WTC11 (cell line): ENCODE measurements at regions not wholly inside any gene's neighbourhood (a gene's known extent, or its start where the extent isn't known, plus 50 kb on each side); places are given as distances from the start of the nearest gene placed in this dataset.
A peak's percentile ranks its signal among the peaks of the same experiment; 100 is the strongest.

Experiments used
- ATAC-seq: fragments of 200-7000 bp; cut with Tn5 transposase; 2 replicates; pipeline ENCODE4 v1.10.0; 2021; ENCODE audit warnings: mild to moderate bottlenecking, moderate library complexity
- CTCF ChIA-PET: fragments of 300-600 bp; sonication (Branson Sonifier 250); formaldehyde crosslinking; loops from one replicate; lab custom pipeline; 2021; ENCODE audit warnings: antibody characterized with exemption; lab: Charles Lee
- POLR2A ChIA-PET: fragments of 350-600 bp; sonication (Branson Sonifier 250); formaldehyde crosslinking; loops from one replicate; lab custom pipeline; 2021; ENCODE audit warnings: antibody characterized with exemption; lab: Charles Lee
- DNase-seq: peaks from one replicate; pipeline ENCODE4 v3.0.0; 2021; ENCODE audit warnings: low spot score
- H3K27ac Mint-ChIP-seq: 2 replicates; pipeline ENCODE4 v1.8.0; 2021; ENCODE audit warnings: mixed read lengths
- H3K27me3 Mint-ChIP-seq: 2 replicates; pipeline ENCODE4 v1.8.0; 2021; ENCODE audit warnings: low read depth, mild to moderate bottlenecking, moderate library complexity, mixed read lengths
- H3K36me3 Mint-ChIP-seq: 2 replicates; pipeline ENCODE4 v1.8.0; 2021; ENCODE audit warnings: mixed read lengths
- H3K4me1 Mint-ChIP-seq: 2 replicates; pipeline ENCODE4 v1.8.0; 2022; ENCODE audit warnings: mixed read lengths
- H3K4me3 Mint-ChIP-seq: 2 replicates; pipeline ENCODE4 v1.8.0; 2021; ENCODE audit warnings: mild to moderate bottlenecking, moderate library complexity, mixed read lengths
- H3K9me3 Mint-ChIP-seq: 2 replicates; pipeline ENCODE4 v1.8.0; 2021; ENCODE audit warnings: mixed read lengths
- CDX4 ChIP-seq: fragments of 250-450 bp; sonication (Bioruptor Pico); IDR thresholded peaks from 2 replicates; pipeline ENCODE4 v1.9.0; 2021; ENCODE audit warnings: moderate library complexity, mild to moderate bottlenecking, inconsistent platforms, borderline replicate concordance
- CTCF ChIP-seq: fragments of 200-600 bp; IDR thresholded peaks from 2 replicates; pipeline ENCODE4 v1.8.0; 2022; ENCODE audit warnings: antibody characterized with exemption
- GABPB1 ChIP-seq: sonication (generic); formaldehyde crosslinking; IDR thresholded peaks from 2 replicates; pipeline ENCODE4 v1.8.1; 2023; ENCODE audit warnings: mild to moderate bottlenecking, missing genetic modification reagents
- JUN ChIP-seq: sonication (generic); formaldehyde crosslinking; IDR thresholded peaks from 2 replicates; pipeline ENCODE4 v1.8.0; 2023; ENCODE audit warnings: mild to moderate bottlenecking, missing genetic modification reagents
- MAX ChIP-seq: sonication (generic); formaldehyde crosslinking; IDR thresholded peaks from 2 replicates; pipeline ENCODE4 v1.8.0; 2022; ENCODE audit warnings: mild to moderate bottlenecking, missing genetic modification reagents
- NR3C1 ChIP-seq: sonication (generic); formaldehyde crosslinking; conservative IDR thresholded peaks from 2 replicates; pipeline ENCODE4 v1.8.1; 2023; ENCODE audit warnings: low read depth, mild to moderate bottlenecking, missing genetic modification reagents
- RELA ChIP-seq: sonication (generic); formaldehyde crosslinking; IDR thresholded peaks from 2 replicates; pipeline ENCODE4 v1.8.1; 2022; ENCODE audit warnings: missing genetic modification reagents, mild to moderate bottlenecking, borderline replicate concordance
- SP1 ChIP-seq: sonication (generic); formaldehyde crosslinking; conservative IDR thresholded peaks from 2 replicates; pipeline ENCODE4 v1.8.1; 2022; ENCODE audit warnings: missing genetic modification reagents
- TEAD4 ChIP-seq: sonication (generic); formaldehyde crosslinking; IDR thresholded peaks from 2 replicates; pipeline ENCODE4 v1.8.0; 2022; ENCODE audit warnings: mild to moderate bottlenecking, missing genetic modification reagents
- TF ChIP-seq, protein P1 (sequence below): sonication (generic); formaldehyde crosslinking; IDR thresholded peaks from 2 replicates; pipeline ENCODE4 v1.8.0; 2023; ENCODE audit warnings: missing genetic modification reagents
- TF ChIP-seq, protein P2 (sequence below): sonication (generic); formaldehyde crosslinking; IDR thresholded peaks from 2 replicates; pipeline ENCODE4 v1.8.1; 2023; ENCODE audit warnings: mild to moderate bottlenecking, missing genetic modification reagents

GRCh38 chrX:30973784-30974427, 84.9 kb upstream of the TAB3 start (continued):
- TF ChIP-seq, protein P1, sequence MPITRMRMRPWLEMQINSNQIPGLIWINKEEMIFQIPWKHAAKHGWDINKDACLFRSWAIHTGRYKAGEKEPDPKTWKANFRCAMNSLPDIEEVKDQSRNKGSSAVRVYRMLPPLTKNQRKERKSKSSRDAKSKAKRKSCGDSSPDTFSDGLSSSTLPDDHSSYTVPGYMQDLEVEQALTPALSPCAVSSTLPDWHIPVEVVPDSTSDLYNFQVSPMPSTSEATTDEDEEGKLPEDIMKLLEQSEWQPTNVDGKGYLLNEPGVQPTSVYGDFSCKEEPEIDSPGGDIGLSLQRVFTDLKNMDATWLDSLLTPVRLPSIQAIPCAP (CRISPR knock-in tag) = no peak
- TF ChIP-seq NR3C1 (CRISPR knock-in tag) (no peak), RELA (CRISPR knock-in tag) (no peak), JUN (CRISPR knock-in tag) (no peak)

DNA sequence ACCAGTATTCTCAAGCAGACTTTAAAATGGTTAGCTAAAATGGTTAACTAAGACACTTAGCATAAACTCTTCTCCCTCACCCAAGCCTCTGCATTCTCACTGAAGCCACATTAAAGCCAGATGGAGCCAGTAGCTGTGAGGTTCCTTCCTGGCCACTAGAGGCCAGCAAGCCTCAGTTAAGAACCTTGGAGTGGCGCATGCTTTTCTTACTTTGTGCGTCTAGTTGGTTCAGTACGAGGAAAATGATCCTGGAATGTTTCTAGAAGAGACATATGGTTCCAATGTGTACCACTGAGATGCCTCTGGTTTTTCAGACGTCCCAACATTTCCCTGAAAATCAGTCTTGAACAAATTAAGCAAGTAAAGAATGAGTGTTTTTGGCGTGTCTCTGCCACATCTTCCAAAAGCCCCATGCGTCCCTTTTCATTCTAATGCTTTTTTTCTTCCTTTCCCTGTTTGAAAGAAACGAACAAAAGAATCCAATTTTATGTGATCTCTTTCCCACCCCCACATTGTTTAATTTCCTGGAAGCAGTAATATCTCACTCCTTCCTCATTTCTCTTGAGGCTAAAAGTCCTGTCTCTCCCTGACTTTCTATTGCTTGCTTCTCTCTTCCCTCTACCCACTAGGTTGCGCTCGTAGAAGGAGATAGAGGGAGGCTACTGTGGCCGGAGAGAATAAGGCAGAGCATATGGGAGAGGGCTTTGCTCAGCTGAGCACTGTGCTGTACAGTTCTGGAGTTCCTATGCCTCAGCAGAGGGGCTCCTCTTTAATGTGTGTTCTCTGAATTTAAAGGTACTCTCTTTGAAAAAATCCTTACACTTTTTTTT, 82.9 kb upstream of the TAB3 start:
- Mint-ChIP-seq H3K27ac (no peak overlapping the region), H3K9me3 (no peaks in the 10 kb centered on the region), H3K36me3 (no peaks in the 10 kb centered on the region), H3K4me1 (peaks cover 14% of the 10 kb centered on the region), H3K27me3 (peaks cover 10% of the 10 kb centered on the region; the same call in 1 of the 2 replicates), H3K4me3 (peak overlapping the region; percentile 62)
- POLR2A ChIA-PET = no interaction called here
- ATAC-seq (peak; percentile 91), DNase-seq (peak; percentile 11)
- TF ChIP-seq MAX (peak; percentile 64), CTCF (peak; percentile 27; the same call in 1 of the 2 replicates), CDX4 (CRISPR knock-in tag) (no peak), TEAD4 (no peak)
- CTCF ChIA-PET = interaction anchor here (0.5 to 1.1 kb wide), 7 partner anchors 51 to 353 kb away, joined by 3 to 5 read pairs (median 3); no protein-coding TSS in a partner anchor

GRCh38 chrX:30967516-30967915, 78.5 kb upstream of the TAB3 start:
- peaks cover 5% of the 10 kb centered on the region for H3K4me1 Mint-ChIP-seq
- no peak for TF ChIP-seq GABPB1 (CRISPR knock-in tag)
- TF ChIP-seq SP1 (CRISPR knock-in tag) = no peak
- no peak for TF ChIP-seq CDX4 (CRISPR knock-in tag)
- TF ChIP-seq, all 79 proteins: peak for 0
- Mint-ChIP-seq H3K4me3 (no peak overlapping the region), H3K36me3 (no peaks in the 10 kb centered on the region), H3K9me3 (no peaks in the 10 kb centered on the region), H3K27me3 (peaks cover 5% of the 10 kb centered on the region; the same call in 1 of the 2 replicates), H3K27ac (no peak overlapping the region)
- CTCF ChIA-PET = no interaction called here
- DNase-seq (no peak), ATAC-seq (no peak)
- POLR2A ChIA-PET = no interaction called here

DNA sequence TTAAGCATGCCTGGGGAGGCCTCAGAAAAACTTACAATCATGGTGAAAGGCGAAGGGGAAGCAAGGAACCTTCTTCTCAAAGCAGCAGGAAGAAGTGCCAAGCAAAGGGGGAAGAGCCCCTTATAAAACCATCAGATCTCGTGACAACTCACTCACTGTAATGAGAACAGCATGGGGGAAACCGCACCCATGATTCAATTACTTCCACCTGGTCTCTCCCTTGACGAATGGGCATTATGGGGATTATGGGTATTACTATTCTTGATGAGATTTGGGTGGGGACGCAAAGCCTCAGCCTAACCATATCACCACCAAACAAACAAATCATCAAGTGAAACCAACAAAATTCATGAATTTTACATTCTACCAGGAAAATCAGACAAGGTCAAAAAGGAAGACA, 76.7 kb upstream of the TAB3 start:
- ChIA-PET POLR2A (no interaction called here), CTCF (no interaction called here)
- Mint-ChIP-seq H3K36me3 (no peaks in the 10 kb centered on the region), H3K27ac (no peak overlapping the region), H3K27me3 (no peaks in the 10 kb centered on the region), H3K4me3 (no peak overlapping the region), H3K9me3 (no peaks in the 10 kb centered on the region), H3K4me1 (no peaks in the 10 kb centered on the region)
- DNase-seq (no peak), ATAC-seq (no peak)
- no peak for TF ChIP-seq SP1 (CRISPR knock-in tag)
- TF ChIP-seq, protein P2, sequence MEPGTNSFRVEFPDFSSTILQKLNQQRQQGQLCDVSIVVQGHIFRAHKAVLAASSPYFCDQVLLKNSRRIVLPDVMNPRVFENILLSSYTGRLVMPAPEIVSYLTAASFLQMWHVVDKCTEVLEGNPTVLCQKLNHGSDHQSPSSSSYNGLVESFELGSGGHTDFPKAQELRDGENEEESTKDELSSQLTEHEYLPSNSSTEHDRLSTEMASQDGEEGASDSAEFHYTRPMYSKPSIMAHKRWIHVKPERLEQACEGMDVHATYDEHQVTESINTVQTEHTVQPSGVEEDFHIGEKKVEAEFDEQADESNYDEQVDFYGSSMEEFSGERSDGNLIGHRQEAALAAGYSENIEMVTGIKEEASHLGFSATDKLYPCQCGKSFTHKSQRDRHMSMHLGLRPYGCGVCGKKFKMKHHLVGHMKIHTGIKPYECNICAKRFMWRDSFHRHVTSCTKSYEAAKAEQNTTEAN (CRISPR knock-in tag) = no peak
